ENCODE measurements at regions not wholly inside any gene's neighbourhood (a gene's known extent, or its start where the extent isn't known, plus 50 kb on each side); places are given as distances from the start of the nearest gene placed in this dataset.

DNA sequence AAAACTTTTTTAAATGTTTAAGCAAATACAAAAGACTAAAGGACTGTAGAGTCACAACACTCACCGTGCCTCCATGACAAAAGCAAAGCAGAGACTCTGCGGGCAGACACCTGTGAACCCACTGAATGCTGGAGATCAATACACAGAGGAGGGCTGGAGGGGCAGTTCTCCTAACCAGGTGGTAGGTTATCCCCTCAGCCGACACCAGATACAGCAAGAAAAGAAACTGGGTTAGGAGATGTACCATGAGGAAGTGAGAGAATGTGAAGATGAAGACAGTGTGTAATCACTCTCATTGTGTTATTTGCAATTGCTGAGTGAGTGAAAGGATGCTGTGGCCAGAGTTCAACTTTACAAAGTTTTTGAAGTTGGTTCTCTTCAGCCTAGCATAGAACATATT lies 480.3 kb downstream of the BCL11B start:
- Histone ChIP-seq H3K79me2 (ENCODE audit: insufficient read depth, low read length) (no peaks in the 10 kb centered on the region), H3K4me2 (ENCODE audit: low read length) (no peak overlapping the region), H3K36me3 (ENCODE audit: insufficient read depth, low read length) (no peaks in the 10 kb centered on the region), H3K4me3 (ENCODE audit: insufficient read depth, low read depth, low read length) (no peak overlapping the region), H4K20me1 (ENCODE audit: insufficient read depth, low read length) (no peaks in the 10 kb centered on the region), H3K9me3 (ENCODE audit: insufficient read depth, low read depth, low read length) (peaks cover 2% of the 10 kb centered on the region), H3K27me3 (ENCODE audit: insufficient read depth, low read length) (no peaks in the 10 kb centered on the region), H3K4me1 (ENCODE audit: insufficient read depth, low read length) (no peaks in the 10 kb centered on the region), H3K9ac (ENCODE audit: low read length) (no peak overlapping the region), H2AFZ (ENCODE audit: low read depth, low read length) (no peak overlapping the region), H3K27ac (ENCODE audit: low read depth, low read length) (no peak overlapping the region)
- Mint-ChIP-seq H3K4me1 (ENCODE audit: low read depth, unreplicated experiment) (no peaks in the 10 kb centered on the region), H3K27me3 (ENCODE audit: low read depth, unreplicated experiment) (peaks cover 28% of the 10 kb centered on the region), H3K9me3 (ENCODE audit: unreplicated experiment) (peaks cover 8% of the 10 kb centered on the region), H3K36me3 (ENCODE audit: low read depth, unreplicated experiment) (no peaks in the 10 kb centered on the region), H3K27ac (ENCODE audit: unreplicated experiment) (no peak overlapping the region), H3K4me3 (ENCODE audit: unreplicated experiment) (no peak overlapping the region)
- no peak for DNase-seq (ENCODE audit: low read depth)
- TF ChIP-seq, protein P1, sequence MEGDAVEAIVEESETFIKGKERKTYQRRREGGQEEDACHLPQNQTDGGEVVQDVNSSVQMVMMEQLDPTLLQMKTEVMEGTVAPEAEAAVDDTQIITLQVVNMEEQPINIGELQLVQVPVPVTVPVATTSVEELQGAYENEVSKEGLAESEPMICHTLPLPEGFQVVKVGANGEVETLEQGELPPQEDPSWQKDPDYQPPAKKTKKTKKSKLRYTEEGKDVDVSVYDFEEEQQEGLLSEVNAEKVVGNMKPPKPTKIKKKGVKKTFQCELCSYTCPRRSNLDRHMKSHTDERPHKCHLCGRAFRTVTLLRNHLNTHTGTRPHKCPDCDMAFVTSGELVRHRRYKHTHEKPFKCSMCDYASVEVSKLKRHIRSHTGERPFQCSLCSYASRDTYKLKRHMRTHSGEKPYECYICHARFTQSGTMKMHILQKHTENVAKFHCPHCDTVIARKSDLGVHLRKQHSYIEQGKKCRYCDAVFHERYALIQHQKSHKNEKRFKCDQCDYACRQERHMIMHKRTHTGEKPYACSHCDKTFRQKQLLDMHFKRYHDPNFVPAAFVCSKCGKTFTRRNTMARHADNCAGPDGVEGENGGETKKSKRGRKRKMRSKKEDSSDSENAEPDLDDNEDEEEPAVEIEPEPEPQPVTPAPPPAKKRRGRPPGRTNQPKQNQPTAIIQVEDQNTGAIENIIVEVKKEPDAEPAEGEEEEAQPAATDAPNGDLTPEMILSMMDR (IDR thresholded peaks at IDR 0.05; ENCODE audit: insufficient read depth, low read depth, low read length) = no peak
- no peak for TF ChIP-seq EZH2 (IDR thresholded peaks at IDR 0.05; ENCODE audit: insufficient read depth, low read length)
- no peak for FAIRE-seq

- Histone ChIP-seq H3K4me2 (ENCODE audit: low read length) (no peak overlapping the region), H3K79me2 (ENCODE audit: insufficient read depth, low read length) (no peaks in the 10 kb centered on the region), H3K4me3 (ENCODE audit: insufficient read depth, low read depth, low read length) (no peak overlapping the region), H3K4me1 (ENCODE audit: insufficient read depth, low read length) (no peaks in the 10 kb centered on the region), H3K27ac (ENCODE audit: low read depth, low read length) (no peak overlapping the region), H3K9me3 (ENCODE audit: insufficient read depth, low read depth, low read length) (no peaks in the 10 kb centered on the region), H3K27me3 (ENCODE audit: insufficient read depth, low read length) (no peaks in the 10 kb centered on the region), H3K36me3 (ENCODE audit: insufficient read depth, low read length) (no peaks in the 10 kb centered on the region), H3K9ac (ENCODE audit: low read length) (no peak overlapping the region), H4K20me1 (ENCODE audit: insufficient read depth, low read length) (no peaks in the 10 kb centered on the region), H2AFZ (ENCODE audit: low read depth, low read length) (no peak overlapping the region)
- no peak for DNase-seq (ENCODE audit: low read depth)
- no peaks in the 10 kb centered on the region for H3K4me1 Mint-ChIP-seq (ENCODE audit: low read depth, unreplicated experiment)
- H3K36me3 Mint-ChIP-seq (ENCODE audit: low read depth, unreplicated experiment) = no peaks in the 10 kb centered on the region
- FAIRE-seq = no peak
- H3K9me3 Mint-ChIP-seq (ENCODE audit: unreplicated experiment) = peaks cover 8% of the 10 kb centered on the region
- peaks cover 28% of the 10 kb centered on the region for H3K27me3 Mint-ChIP-seq (ENCODE audit: low read depth, unreplicated experiment)
- H3K27ac Mint-ChIP-seq (ENCODE audit: unreplicated experiment) = no peak overlapping the region
- no peak overlapping the region for H3K4me3 Mint-ChIP-seq (ENCODE audit: unreplicated experiment)
- TF ChIP-seq, protein P1 (IDR thresholded peaks at IDR 0.05; ENCODE audit: insufficient read depth, low read depth, low read length) = no peak
- no peak for TF ChIP-seq EZH2 (IDR thresholded peaks at IDR 0.05; ENCODE audit: insufficient read depth, low read length)
Measured at GRCh38 chr14:98792171-98792570, 479.8 kb downstream of the BCL11B start.

DNA sequence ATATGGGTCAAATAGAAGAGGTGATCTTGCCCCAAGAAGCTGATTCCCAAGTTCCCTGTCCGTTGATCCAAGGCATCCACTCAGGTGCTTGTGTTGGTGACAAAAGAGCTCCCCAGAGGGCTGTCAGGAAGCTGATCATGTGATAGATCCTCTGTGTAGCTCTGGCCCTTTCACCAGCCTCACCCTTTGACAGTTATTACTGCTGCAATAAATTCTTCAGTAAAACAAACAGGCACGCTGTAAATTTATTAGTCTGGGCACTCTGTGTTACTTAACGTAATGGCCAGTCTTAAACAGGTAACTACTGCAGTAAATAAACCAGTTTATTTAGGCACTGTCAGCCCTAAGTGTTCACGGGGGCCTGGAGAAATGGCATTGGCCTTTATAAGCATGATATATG lies 473.9 kb downstream of the BCL11B start:
- H3K4me1 Mint-ChIP-seq (ENCODE audit: low read depth, unreplicated experiment) = no peaks in the 10 kb centered on the region
- Histone ChIP-seq H4K20me1 (ENCODE audit: insufficient read depth, low read length) (no peaks in the 10 kb centered on the region), H3K9me3 (ENCODE audit: insufficient read depth, low read depth, low read length) (no peaks in the 10 kb centered on the region), H3K27ac (ENCODE audit: low read depth, low read length) (no peak overlapping the region), H3K4me2 (ENCODE audit: low read length) (no peak overlapping the region), H3K36me3 (ENCODE audit: insufficient read depth, low read length) (no peaks in the 10 kb centered on the region), H3K9ac (ENCODE audit: low read length) (no peak overlapping the region), H3K27me3 (ENCODE audit: insufficient read depth, low read length) (no peaks in the 10 kb centered on the region), H3K4me1 (ENCODE audit: insufficient read depth, low read length) (no peaks in the 10 kb centered on the region), H3K79me2 (ENCODE audit: insufficient read depth, low read length) (no peaks in the 10 kb centered on the region), H3K4me3 (ENCODE audit: insufficient read depth, low read depth, low read length) (no peak overlapping the region), H2AFZ (ENCODE audit: low read depth, low read length) (no peak overlapping the region)
- DNase-seq (ENCODE audit: low read depth) (no peak), FAIRE-seq (no peak)
- TF ChIP-seq EZH2 (IDR thresholded peaks at IDR 0.05; ENCODE audit: insufficient read depth, low read length) = no peak
- TF ChIP-seq, protein P1 (IDR thresholded peaks at IDR 0.05; ENCODE audit: insufficient read depth, low read depth, low read length) = no peak
- no peak overlapping the region for H3K4me3 Mint-ChIP-seq (ENCODE audit: unreplicated experiment)
- no peaks in the 10 kb centered on the region for H3K36me3 Mint-ChIP-seq (ENCODE audit: low read depth, unreplicated experiment)
- H3K27me3 Mint-ChIP-seq (ENCODE audit: low read depth, unreplicated experiment) = peaks cover 10% of the 10 kb centered on the region
- no peak overlapping the region for H3K27ac Mint-ChIP-seq (ENCODE audit: unreplicated experiment)
- peaks cover 8% of the 10 kb centered on the region for H3K9me3 Mint-ChIP-seq (ENCODE audit: unreplicated experiment)

Measured in astrocyte (in vitro differentiated cells and primary cell).